ENCODE measurements at regions not wholly inside any gene's neighbourhood (a gene's known extent, or its start where the extent isn't known, plus 50 kb on each side); places are given as distances from the start of the nearest gene placed in this dataset. TPM values are rescaled to one million over a fixed set of nuclear protein-coding genes. Genes with fewer than 3 reads are reported as not detected.

DNA sequence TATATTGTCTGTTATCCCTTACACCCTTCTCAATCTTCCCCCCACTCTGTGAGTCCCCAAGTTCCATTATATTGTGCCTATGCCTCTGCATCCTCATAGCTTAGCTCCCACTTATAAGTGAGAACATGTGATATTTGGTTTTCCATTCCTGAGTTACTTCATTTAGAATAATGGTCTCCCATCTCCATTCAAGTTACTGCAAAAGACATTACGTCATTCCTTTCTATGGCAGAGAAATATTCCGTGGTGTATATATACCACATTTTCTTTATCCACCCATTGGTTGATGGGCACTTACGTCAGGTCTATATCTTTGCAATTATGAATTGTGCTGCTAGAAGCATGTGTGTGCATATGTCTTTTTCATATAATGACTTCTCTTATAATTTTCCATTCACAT is 54.8 kb upstream of the SGCD start:
- H2AFZ ChIP-seq (ENCODE audit: low read length): no peak overlapping the region
- BruUV-seq (replicated peaks): no TSS peak
- intact Hi-C loops (cut with micrococcal nuclease; ENCODE audit: unreplicated experiment): no loop called here
- no peaks in the 10 kb centered on the region for H3K9me2 ChIP-seq (ENCODE audit: insufficient read depth, low read length)
- no peaks in the 10 kb centered on the region for H3K4me1 ChIP-seq (ENCODE audit: insufficient read depth, low read length, poor library complexity, severe bottlenecking)
- H4K20me1 ChIP-seq (ENCODE audit: insufficient read depth, low read length): no peaks in the 10 kb centered on the region
- TF ChIP-seq, protein P1, sequence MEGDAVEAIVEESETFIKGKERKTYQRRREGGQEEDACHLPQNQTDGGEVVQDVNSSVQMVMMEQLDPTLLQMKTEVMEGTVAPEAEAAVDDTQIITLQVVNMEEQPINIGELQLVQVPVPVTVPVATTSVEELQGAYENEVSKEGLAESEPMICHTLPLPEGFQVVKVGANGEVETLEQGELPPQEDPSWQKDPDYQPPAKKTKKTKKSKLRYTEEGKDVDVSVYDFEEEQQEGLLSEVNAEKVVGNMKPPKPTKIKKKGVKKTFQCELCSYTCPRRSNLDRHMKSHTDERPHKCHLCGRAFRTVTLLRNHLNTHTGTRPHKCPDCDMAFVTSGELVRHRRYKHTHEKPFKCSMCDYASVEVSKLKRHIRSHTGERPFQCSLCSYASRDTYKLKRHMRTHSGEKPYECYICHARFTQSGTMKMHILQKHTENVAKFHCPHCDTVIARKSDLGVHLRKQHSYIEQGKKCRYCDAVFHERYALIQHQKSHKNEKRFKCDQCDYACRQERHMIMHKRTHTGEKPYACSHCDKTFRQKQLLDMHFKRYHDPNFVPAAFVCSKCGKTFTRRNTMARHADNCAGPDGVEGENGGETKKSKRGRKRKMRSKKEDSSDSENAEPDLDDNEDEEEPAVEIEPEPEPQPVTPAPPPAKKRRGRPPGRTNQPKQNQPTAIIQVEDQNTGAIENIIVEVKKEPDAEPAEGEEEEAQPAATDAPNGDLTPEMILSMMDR (conservative IDR thresholded peaks at IDR 0.05; ENCODE audit: low read length): no peak
- no peak for TF ChIP-seq EZH2phosphoT487 (IDR thresholded peaks at IDR 0.05; ENCODE audit: borderline replicate concordance, low read depth, low read length)
- no peak overlapping the region for H3K27ac ChIP-seq (ENCODE audit: low read depth, low read length, poor library complexity, severe bottlenecking)
- H3K4me2 ChIP-seq (ENCODE audit: low read length): no peak overlapping the region
- POLR2A ChIA-PET: interaction anchor here (0.6 kb wide), 1 partner anchor 149 kb away, joined by 3 read pairs; no protein-coding TSS in a partner anchor
- H3K36me3 ChIP-seq (ENCODE audit: insufficient read depth, low read length): no peaks in the 10 kb centered on the region
- CTCF ChIA-PET (ENCODE audit: unreplicated experiment): no interaction called here
- no peak overlapping the region for H3K4me3 ChIP-seq (ENCODE audit: low read depth, low read length, poor library complexity, severe bottlenecking)
- no peak for DNase-seq (ENCODE audit: low spot score)
- H3K79me2 ChIP-seq (ENCODE audit: insufficient read depth, low read depth, low read length): no peaks in the 10 kb centered on the region
- no peaks in the 10 kb centered on the region for H3K9me3 ChIP-seq (ENCODE audit: low read length)

DNA sequence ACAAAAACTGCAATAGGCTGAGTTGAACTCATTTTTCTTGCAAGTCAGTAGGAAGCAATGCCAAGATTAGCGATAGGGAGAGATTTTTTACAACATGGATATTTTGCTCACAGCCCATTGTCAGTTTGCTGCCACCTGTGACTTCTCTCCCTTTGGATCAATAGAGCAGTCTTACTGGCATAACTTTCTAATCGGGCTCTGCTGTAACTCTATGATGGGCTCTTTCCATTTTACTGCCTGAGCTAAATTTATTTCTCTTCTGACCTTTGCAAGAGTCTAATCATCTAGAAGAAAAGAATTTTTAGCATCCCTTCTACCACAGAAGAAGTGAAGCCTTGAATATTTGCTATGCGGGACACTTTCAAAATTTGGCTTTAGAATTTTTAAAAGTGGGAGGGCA is 53.6 kb upstream of the SGCD start:
- TF ChIP-seq EZH2phosphoT487 (IDR thresholded peaks at IDR 0.05; ENCODE audit: borderline replicate concordance, low read depth, low read length): no peak
- TF ChIP-seq, protein P1 (conservative IDR thresholded peaks at IDR 0.05; ENCODE audit: low read length): no peak
- Histone ChIP-seq H2AFZ (ENCODE audit: low read length) (no peak overlapping the region), H3K9me3 (ENCODE audit: low read length) (no peaks in the 10 kb centered on the region), H3K27ac (ENCODE audit: low read depth, low read length, poor library complexity, severe bottlenecking) (no peak overlapping the region), H3K36me3 (ENCODE audit: insufficient read depth, low read length) (no peaks in the 10 kb centered on the region), H3K79me2 (ENCODE audit: insufficient read depth, low read depth, low read length) (no peaks in the 10 kb centered on the region), H4K20me1 (ENCODE audit: insufficient read depth, low read length) (no peaks in the 10 kb centered on the region), H3K4me3 (ENCODE audit: low read depth, low read length, poor library complexity, severe bottlenecking) (no peak overlapping the region), H3K4me2 (ENCODE audit: low read length) (no peak overlapping the region), H3K9me2 (ENCODE audit: insufficient read depth, low read length) (no peaks in the 10 kb centered on the region), H3K4me1 (ENCODE audit: insufficient read depth, low read length, poor library complexity, severe bottlenecking) (no peaks in the 10 kb centered on the region)
- no peak for DNase-seq (ENCODE audit: low spot score)
- ChIA-PET POLR2A (no interaction called here), CTCF (ENCODE audit: unreplicated experiment) (no interaction called here)
- intact Hi-C loops (cut with micrococcal nuclease; ENCODE audit: unreplicated experiment): no loop called here
- BruUV-seq (replicated peaks): no TSS peak

DNA sequence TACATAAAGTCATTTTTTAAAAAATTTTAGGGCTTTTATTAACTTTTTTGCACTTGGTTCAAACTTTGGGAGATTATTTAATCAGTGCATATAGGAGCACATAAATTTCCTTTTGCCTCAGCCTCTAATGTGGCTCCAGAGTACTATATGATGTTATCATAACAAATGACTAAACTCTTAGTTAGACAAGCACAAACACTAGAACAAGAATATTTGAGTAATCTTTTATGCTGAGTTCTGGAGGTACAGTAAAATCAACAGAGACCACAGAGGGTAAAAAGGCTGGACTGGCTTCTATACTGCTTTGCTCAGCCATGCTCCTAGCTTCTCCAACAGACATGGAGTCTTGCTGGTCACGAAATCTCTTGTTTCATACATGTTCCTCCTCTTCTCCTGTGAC is 52.5 kb upstream of the SGCD start:
- no peaks in the 10 kb centered on the region for H3K9me2 ChIP-seq (ENCODE audit: insufficient read depth, low read length)
- no peak overlapping the region for H2AFZ ChIP-seq (ENCODE audit: low read length)
- H4K20me1 ChIP-seq (ENCODE audit: insufficient read depth, low read length): no peaks in the 10 kb centered on the region
- H3K4me3 ChIP-seq (ENCODE audit: low read depth, low read length, poor library complexity, severe bottlenecking): no peak overlapping the region
- H3K4me1 ChIP-seq (ENCODE audit: insufficient read depth, low read length, poor library complexity, severe bottlenecking): no peaks in the 10 kb centered on the region
- BruUV-seq (replicated peaks): no TSS peak
- H3K79me2 ChIP-seq (ENCODE audit: insufficient read depth, low read depth, low read length): no peaks in the 10 kb centered on the region
- no peak overlapping the region for H3K27ac ChIP-seq (ENCODE audit: low read depth, low read length, poor library complexity, severe bottlenecking)
- H3K9me3 ChIP-seq (ENCODE audit: low read length): no peaks in the 10 kb centered on the region
- H3K36me3 ChIP-seq (ENCODE audit: insufficient read depth, low read length): no peaks in the 10 kb centered on the region
- TF ChIP-seq, protein P1 (conservative IDR thresholded peaks at IDR 0.05; ENCODE audit: low read length): no peak
- no peak for TF ChIP-seq EZH2phosphoT487 (IDR thresholded peaks at IDR 0.05; ENCODE audit: borderline replicate concordance, low read depth, low read length)
- intact Hi-C loops (cut with micrococcal nuclease; ENCODE audit: unreplicated experiment): no loop called here
- H3K4me2 ChIP-seq (ENCODE audit: low read length): no peak overlapping the region
- no peak for DNase-seq (ENCODE audit: low spot score)
- ChIA-PET CTCF (ENCODE audit: unreplicated experiment) (no interaction called here), POLR2A (no interaction called here)

Small RNAs in the stretch of these regions (small RNA-seq; reads per million reads assigned to genes)
- not detected for gene RNA5SP199
